ENCODE measurements at regions not wholly inside any gene's neighbourhood (a gene's known extent, or its start where the extent isn't known, plus 50 kb on each side); places are given as distances from the start of the nearest gene placed in this dataset.

DNA sequence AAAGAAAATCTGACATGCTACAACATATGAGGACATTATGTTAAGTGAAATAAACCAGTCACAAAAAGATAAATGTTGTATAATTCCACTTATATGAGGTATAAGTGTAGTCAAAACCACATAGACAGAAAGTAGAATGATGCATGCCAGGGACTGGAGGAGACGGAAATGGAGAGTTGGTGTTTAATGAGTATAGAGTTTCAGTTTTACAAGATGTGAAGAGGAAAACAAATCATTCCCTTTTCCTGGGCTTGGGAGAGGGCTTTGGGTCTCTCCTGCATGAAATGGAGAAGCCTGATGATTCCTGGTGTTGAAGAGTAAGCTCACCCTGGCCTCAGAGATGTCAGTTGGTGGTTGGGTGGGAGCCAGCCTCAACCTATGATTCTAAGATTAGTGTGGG is 158.4 kb upstream of the PLXNC1 start:
- H3K27me3 Mint-ChIP-seq (ENCODE audit: low read depth), result no peaks in the 10 kb centered on the region; the same call in none of the 2 replicates
- Histone ChIP-seq H3K14ac (ENCODE audit: insufficient read depth, low read length) (no peak overlapping the region), H3K79me1 (ENCODE audit: insufficient read depth, low read depth, low read length, poor library complexity, severe bottlenecking) (no peaks in the 10 kb centered on the region), H4K8ac (replicated peaks; ENCODE audit: insufficient read length, low read depth, low read length) (no peak overlapping the region), H2BK120ac (ENCODE audit: low read depth, low read length, poor library complexity, severe bottlenecking) (no peak overlapping the region), H4K91ac (ENCODE audit: insufficient read length, low read depth, low read length) (no peak overlapping the region), H2BK15ac (ENCODE audit: low read depth, low read length) (no peak overlapping the region), H3K23ac (ENCODE audit: insufficient read length, low read depth, low read length) (no peak overlapping the region), H3K56ac (ENCODE audit: insufficient read length, low read depth, low read length) (no peak overlapping the region), H4K20me1 (ENCODE audit: control insufficient read depth, insufficient read depth, insufficient read length) (no peaks in the 10 kb centered on the region), H4K5ac (ENCODE audit: insufficient read length, low read depth, low read length) (no peak overlapping the region), H3K18ac (ENCODE audit: insufficient read length, low read depth, low read length) (no peak overlapping the region), H3K9me3 (ENCODE audit: control insufficient read depth, low read depth, low read length) (no peaks in the 10 kb centered on the region), H3K23me2 (ENCODE audit: insufficient read length, low read depth, low read length, poor library complexity, severe bottlenecking) (no peaks in the 10 kb centered on the region), H3K4me1 (ENCODE audit: insufficient read depth, low read length) (no peaks in the 10 kb centered on the region), H3K27me3 (ENCODE audit: insufficient read depth, low read length) (no peaks in the 10 kb centered on the region), H2AFZ (ENCODE audit: low read length) (no peak overlapping the region), H2BK20ac (ENCODE audit: low read depth, low read length, poor library complexity, severe bottlenecking) (no peak overlapping the region), H3K27ac (ENCODE audit: insufficient read length, low read depth, low read length) (no peak overlapping the region), H3K4me2 (ENCODE audit: insufficient read depth, insufficient read length, low read length) (no peak overlapping the region), H3T11ph (ENCODE audit: low read length) (no peak overlapping the region), H2AK5ac (ENCODE audit: insufficient read length, low read length) (no peak overlapping the region), H2BK12ac (ENCODE audit: insufficient read length, low read depth, low read length) (no peak overlapping the region), H3K4ac (ENCODE audit: low read depth, low read length) (no peak overlapping the region), H2BK5ac (ENCODE audit: insufficient read length, low read length) (no peak overlapping the region), H3K79me2 (ENCODE audit: insufficient read depth, low read length) (no peaks in the 10 kb centered on the region), H3K9ac (ENCODE audit: extremely low read depth, insufficient read length, low read length) (no peak overlapping the region)
- no peak overlapping the region for H3K4me3 Mint-ChIP-seq
- H3K27ac Mint-ChIP-seq, result no peak overlapping the region
- no CpG with 5 or more reads among the region's 1 CpG for WGBS (ENCODE audit: extremely low coverage, insufficient read length, low lambda C conversion rate)
- H3K36me3 Mint-ChIP-seq (ENCODE audit: insufficient read depth in 1 of 3, low read depth in 3 of 3), result no peaks in the 10 kb centered on the region
- no peak for DNase-seq
- H3K4me1 Mint-ChIP-seq, result peaks cover 8 to 9% of the 10 kb centered on the region in 2 experiments
- TF ChIP-seq, protein P1, sequence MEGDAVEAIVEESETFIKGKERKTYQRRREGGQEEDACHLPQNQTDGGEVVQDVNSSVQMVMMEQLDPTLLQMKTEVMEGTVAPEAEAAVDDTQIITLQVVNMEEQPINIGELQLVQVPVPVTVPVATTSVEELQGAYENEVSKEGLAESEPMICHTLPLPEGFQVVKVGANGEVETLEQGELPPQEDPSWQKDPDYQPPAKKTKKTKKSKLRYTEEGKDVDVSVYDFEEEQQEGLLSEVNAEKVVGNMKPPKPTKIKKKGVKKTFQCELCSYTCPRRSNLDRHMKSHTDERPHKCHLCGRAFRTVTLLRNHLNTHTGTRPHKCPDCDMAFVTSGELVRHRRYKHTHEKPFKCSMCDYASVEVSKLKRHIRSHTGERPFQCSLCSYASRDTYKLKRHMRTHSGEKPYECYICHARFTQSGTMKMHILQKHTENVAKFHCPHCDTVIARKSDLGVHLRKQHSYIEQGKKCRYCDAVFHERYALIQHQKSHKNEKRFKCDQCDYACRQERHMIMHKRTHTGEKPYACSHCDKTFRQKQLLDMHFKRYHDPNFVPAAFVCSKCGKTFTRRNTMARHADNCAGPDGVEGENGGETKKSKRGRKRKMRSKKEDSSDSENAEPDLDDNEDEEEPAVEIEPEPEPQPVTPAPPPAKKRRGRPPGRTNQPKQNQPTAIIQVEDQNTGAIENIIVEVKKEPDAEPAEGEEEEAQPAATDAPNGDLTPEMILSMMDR (conservative IDR thresholded peaks at IDR 0.05), result no peak
- peaks cover 2% of the 10 kb centered on the region in 2 experiments; a peak in 2 of 5 replicates for H3K9me3 Mint-ChIP-seq

Data from H9 (cell line).